ENCODE measurements at regions not wholly inside any gene's neighbourhood (a gene's known extent, or its start where the extent isn't known, plus 50 kb on each side); places are given as distances from the start of the nearest gene placed in this dataset.

GRCh38 chr3:20905210-20905805, 719.3 kb upstream of the SGO1 start:
- TF ChIP-seq CTCF (conservative IDR thresholded peaks at IDR 0.05; ENCODE audit: low read depth): no peak
- no peak overlapping the region for H3K27ac ChIP-seq
- POLR2A ChIA-PET (ENCODE audit: low non-redundant PET): no interaction called here
- DNase-seq (ENCODE audit: low spot score): no peak
- CTCF ChIA-PET: no interaction called here

- POLR2A ChIA-PET (ENCODE audit: low non-redundant PET): no interaction called here
- CTCF ChIA-PET: no interaction called here
- no peak for TF ChIP-seq CTCF (conservative IDR thresholded peaks at IDR 0.05; ENCODE audit: low read depth)
- DNase-seq (ENCODE audit: low spot score): no peak
- H3K27ac ChIP-seq: no peak overlapping the region
These were observed 718.7 kb upstream of the SGO1 start for GRCh38 chr3:20904671-20905070.

- DNase-seq (ENCODE audit: low spot score): no peak
- ChIA-PET POLR2A (ENCODE audit: low non-redundant PET) (no interaction called here), CTCF (interaction anchor here (0.7 kb wide), 1 partner anchor 181 kb away, joined by 3 read pairs; no protein-coding TSS in a partner anchor)
- TF ChIP-seq CTCF (conservative IDR thresholded peaks at IDR 0.05; ENCODE audit: low read depth): no peak
- H3K27ac ChIP-seq: no peak overlapping the region
These were observed 713.0 kb upstream of the SGO1 start for GRCh38 chr3:20898962-20899361.

- TF ChIP-seq CTCF (conservative IDR thresholded peaks at IDR 0.05; ENCODE audit: low read depth): no peak
- POLR2A ChIA-PET (ENCODE audit: low non-redundant PET): no interaction called here
- no peak overlapping the region for H3K27ac ChIP-seq
- CTCF ChIA-PET: interaction anchor here (0.6 kb wide), 1 partner anchor 282 kb away, joined by 7 read pairs; no protein-coding TSS in a partner anchor
- DNase-seq (ENCODE audit: low spot score): no peak
These were observed 704.1 kb upstream of the SGO1 start for GRCh38 chr3:20890111-20890519.

- ChIA-PET POLR2A (ENCODE audit: low non-redundant PET) (no interaction called here), CTCF (no interaction called here)
- H3K27ac ChIP-seq: no peak overlapping the region
- no peak for DNase-seq (ENCODE audit: low spot score)
- TF ChIP-seq CTCF (conservative IDR thresholded peaks at IDR 0.05; ENCODE audit: low read depth): no peak
These were observed 692.7 kb upstream of the SGO1 start for GRCh38 chr3:20878691-20879090.

GRCh38 chr3:20873235-20873634, 687.2 kb upstream of the SGO1 start:
- no peak overlapping the region for H3K27ac ChIP-seq
- ChIA-PET POLR2A (ENCODE audit: low non-redundant PET) (no interaction called here), CTCF (no interaction called here)
- TF ChIP-seq CTCF (conservative IDR thresholded peaks at IDR 0.05; ENCODE audit: low read depth): no peak
- no peak for DNase-seq (ENCODE audit: low spot score)
